HG02678 (cell line): ENCODE measurements at regions not wholly inside any gene's neighbourhood (a gene's known extent, or its start where the extent isn't known, plus 50 kb on each side); places are given as distances from the start of the nearest gene placed in this dataset.

Source experiments
- ATAC-seq: cut with Tn5 transposase; IDR thresholded peaks from one replicate; pipeline ENCODE4 v1.9.1; 2021; ENCODE audit warnings: mild to moderate bottlenecking, moderate library complexity; ENCODE audit not compliant: unreplicated experiment

GRCh38 chr6:19128701-19129100 is 708.5 kb upstream of the ID4 start:
- no peak for ATAC-seq

- ATAC-seq: no peak
These were observed 701.5 kb upstream of the ID4 start for GRCh38 chr6:19135706-19136105.

DNA sequence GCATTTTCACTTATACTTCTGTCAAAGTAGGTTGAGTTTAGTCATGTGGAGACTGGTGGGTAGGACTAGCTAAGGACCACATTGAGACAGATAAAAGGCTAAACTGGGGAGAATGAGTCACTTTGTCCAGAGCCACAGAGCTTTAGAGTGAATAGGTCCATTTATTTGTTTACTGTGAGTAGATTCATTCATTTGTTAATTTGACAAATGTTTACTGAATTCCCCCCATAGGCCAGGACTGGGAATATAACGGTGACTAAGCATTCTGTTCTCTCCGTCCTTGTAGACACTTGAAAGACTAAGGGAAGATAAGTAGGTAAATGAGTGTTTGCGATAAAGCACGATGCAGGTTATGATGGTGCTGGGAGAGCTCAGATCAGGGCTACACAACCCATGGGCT is 699.7 kb upstream of the ID4 start:
- ATAC-seq: no peak

DNA sequence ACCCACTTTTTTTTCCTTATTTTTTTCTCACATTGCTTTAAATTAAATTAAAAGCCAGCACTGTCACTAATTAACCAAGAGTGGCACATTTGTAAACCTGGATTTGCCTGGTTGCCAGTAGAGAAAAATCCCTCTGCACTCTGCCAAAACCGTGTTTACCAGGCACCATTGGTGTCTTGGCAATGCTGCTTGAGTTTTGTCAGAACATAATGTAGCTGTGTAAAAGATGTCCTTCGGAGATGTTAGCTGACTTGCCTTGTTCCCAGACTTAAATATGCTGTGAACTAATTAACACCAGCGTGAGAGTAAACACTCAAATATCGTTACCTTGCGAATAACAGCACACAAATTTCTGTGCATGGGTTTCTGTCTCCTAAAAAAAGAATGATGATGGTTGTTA is 694.9 kb upstream of the ID4 start:
- no peak for ATAC-seq

DNA sequence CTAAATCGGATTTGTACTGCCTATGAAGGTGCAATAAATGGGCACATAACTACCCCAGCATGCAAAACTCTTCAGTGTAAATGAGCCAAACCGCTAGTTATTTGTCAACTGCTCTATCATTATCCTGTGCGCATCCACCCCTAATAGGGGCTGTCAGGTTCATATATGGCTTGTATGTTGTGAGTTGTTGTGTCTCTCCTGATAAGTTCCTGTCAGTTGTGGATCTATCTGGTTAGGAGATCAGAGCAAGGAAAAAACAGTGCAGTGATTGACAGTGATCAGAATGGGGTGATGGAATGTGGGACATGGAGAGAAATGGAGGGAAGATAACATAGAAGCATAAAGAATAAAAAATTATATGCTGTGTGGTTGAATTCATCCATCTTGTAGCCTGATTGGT is 686.9 kb upstream of the ID4 start:
- no peak for ATAC-seq

GRCh38 chr6:19153270-19153980 is 683.7 kb upstream of the ID4 start:
- ATAC-seq: no peak

DNA sequence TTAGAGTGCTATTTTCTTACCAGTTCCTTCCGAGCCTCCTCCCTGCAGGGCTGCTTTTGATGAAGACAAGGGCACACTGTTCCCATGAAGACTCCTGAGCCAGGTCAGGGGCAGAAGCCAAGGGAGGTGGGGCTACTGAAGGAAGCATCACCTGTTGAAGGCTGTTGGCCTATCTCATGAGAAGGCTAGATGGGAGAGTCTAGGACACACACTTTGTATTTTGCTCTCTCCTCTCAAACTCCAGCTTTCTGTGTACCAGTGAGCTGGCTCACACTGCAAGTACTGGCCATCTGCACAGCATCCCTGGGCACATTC is 683.2 kb upstream of the ID4 start:
- no peak for ATAC-seq

DNA sequence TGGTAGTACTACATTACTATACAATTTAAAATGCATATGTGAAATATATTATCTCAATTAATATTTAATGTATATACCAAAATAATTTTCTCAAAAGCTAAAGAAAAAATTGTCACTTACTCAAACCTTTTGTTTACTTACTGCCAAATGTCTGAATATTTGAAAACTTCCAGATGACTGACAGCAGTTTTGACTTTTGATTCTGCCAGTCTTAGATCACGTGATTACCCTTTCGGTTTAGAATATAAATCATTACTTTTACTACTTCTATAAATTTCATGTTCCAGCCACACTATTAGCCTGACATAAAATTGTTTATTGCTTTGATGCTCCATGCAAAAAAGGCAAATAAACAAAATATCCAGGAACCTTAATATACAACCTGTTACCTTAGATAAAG is 680.7 kb upstream of the ID4 start:
- ATAC-seq: no peak

- ATAC-seq: no peak
These were observed 679.7 kb upstream of the ID4 start for GRCh38 chr6:19157486-19157885.

DNA sequence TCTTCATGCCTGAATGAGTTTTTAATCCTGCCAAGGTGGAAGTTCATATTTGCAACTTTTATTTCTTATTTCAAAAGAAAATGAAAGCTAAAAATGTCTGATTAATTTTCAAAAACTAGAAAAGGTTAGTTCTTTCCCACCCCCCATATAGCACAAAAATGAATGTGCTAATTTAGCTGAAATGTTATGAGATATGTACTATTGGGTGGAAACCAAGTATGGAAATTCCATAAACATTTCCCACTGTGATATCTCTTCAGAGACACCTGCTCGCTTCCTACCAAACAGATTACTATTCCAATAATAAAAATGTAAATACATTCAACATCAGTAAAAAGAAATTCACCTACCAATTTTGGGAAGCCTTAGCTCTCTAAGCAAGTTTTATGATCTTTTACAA is 678.6 kb upstream of the ID4 start:
- no peak for ATAC-seq

DNA sequence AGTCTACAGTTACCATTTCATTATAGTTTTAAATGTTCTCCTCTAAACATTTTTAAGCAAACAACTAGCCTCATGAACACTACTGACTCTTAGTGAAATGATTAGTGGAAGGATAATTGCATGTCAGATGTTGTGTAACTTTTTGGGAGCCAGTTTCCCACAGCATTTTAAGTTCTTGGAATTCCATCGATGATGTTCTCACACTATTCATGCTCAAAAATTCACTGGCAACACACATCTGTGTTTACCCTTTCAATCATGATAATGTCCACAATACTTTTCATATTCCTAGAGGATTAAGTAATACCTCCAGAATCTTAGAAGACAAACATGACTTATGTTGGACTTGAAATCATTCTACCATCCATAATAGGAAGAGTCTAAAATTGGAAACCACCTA is 678.1 kb upstream of the ID4 start:
- no peak for ATAC-seq

GRCh38 chr6:19159561-19159960 is 677.6 kb upstream of the ID4 start:
- no peak for ATAC-seq

DNA sequence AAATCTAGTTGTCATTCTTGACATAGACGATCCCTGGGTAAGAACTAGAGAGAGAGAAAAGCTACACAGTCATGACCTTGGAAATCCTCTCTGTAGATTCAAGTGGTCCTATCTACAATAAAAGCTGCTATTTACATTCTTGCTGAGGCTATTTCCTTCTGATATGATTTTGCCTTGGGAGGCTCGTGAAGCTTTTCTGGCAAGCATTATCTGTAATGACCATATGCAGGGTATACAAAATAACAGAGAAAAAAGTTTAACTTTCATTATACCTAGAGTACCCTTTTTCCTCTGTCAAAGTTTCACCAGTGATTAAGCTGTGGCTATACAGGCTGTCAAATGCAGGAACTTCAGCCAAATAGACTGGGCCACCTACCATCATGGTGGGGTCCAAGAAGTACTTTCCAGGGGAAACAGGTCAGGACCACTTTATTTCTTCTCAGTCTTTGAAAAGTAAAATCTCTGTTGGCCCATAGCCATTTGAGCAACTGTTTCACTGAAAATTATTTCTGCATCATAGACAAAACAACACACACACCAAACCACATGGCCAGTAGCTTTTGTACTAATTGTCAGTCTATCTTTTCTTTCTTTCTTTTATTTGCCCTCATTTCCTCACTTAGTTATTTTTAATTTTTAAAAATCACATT is 677.0 kb upstream of the ID4 start:
- no peak for ATAC-seq

GRCh38 chr6:19167251-19167650 is 669.9 kb upstream of the ID4 start:
- no peak for ATAC-seq

GRCh38 chr6:19169366-19169765 is 667.8 kb upstream of the ID4 start:
- ATAC-seq: no peak

- no peak for ATAC-seq
These were observed 662.1 kb upstream of the ID4 start for GRCh38 chr6:19175023-19175422.

GRCh38 chr6:19180348-19181072 is 656.7 kb upstream of the ID4 start:
- no peak for ATAC-seq

DNA sequence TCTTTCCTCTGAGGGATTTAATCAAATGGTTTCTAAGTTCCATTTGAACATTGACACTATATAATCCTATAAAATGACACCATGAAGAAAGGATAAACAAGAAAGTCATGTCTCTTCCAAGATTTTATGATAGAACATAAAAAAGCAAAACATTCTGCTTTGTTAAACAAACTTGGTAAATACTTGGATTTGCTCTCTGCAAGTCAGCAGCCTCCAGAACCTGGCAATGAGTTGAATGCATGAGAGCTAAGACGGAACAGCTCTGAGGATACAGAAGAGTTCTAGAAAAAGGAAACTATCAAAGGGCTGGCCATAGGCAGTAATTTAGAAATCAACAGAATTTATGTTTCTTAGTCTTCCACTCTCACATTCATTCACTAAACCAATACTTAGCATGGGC is 656.0 kb upstream of the ID4 start:
- no peak for ATAC-seq

DNA sequence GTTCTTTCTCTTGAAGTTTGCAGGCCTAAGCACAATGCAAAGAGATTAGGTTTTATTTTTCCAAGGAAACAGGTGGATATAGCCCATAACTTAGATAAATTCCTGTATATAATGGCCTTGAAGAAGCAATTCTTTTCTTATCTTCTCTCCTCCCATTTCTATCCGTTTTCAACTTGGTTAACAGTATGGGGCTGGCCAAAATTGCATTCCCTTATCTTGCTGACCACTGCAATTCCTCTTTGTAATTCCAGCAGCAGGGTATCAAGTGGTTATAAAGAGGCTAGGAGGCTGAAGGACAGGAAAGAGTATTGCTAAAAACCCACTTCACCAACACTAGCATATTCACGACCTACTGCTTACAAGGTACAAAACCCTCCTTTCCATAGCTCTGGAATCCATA is 643.5 kb upstream of the ID4 start:
- ATAC-seq: no peak

GRCh38 chr6:19204445-19204844 is 632.7 kb upstream of the ID4 start:
- no peak for ATAC-seq

GRCh38 chr6:19205076-19205475 is 632.1 kb upstream of the ID4 start:
- no peak for ATAC-seq

- no peak for ATAC-seq
These were observed 628.0 kb upstream of the ID4 start for GRCh38 chr6:19209202-19209601.
